B cell (primary cell): ENCODE measurements at regions not wholly inside any gene's neighbourhood (a gene's known extent, or its start where the extent isn't known, plus 50 kb on each side); places are given as distances from the start of the nearest gene placed in this dataset.

Experiments
- ATAC-seq: fragments of 200-7000 bp; cut with Tn5 transposase; one replicate; pipeline ENCODE4 v1.10.0; 2021; ENCODE audit warnings: low read depth, mild to moderate bottlenecking, moderate number of reproducible peaks, moderate library complexity
- CTCF ChIA-PET: fragments of 350-600 bp; sonication (Branson Sonifier 250); formaldehyde crosslinking; loops from one replicate; lab custom pipeline; 2021; ENCODE audit warnings: antibody characterized with exemption, inconsistent platforms; lab: Charles Lee
- POLR2A ChIA-PET: fragments of 350-600 bp; sonication (Branson Sonifier 250); formaldehyde crosslinking; loops from one replicate; lab custom pipeline; 2021; ENCODE audit warnings: antibody characterized with exemption; lab: Charles Lee
- DNase-seq: peaks from one replicate; pipeline ENCODE4 v3.0.0; 2013
- H2AFZ ChIP-seq: 2 replicates; pipeline ENCODE4 v1.6.1; 2012; ENCODE audit warnings: mild to moderate bottlenecking, low read depth, low read length; ENCODE audit not compliant: insufficient read depth, poor library complexity, severe bottlenecking
- H3K27ac ChIP-seq, 2 donors: 1 replicate in 1 of 2; 2 replicates in 1 of 2; pipeline ENCODE4 v1.5.1; 2012 to 2013; ENCODE audit warnings: low read length in 2 of 2, mild to moderate bottlenecking in 2 of 2, moderate library complexity in 1 of 2
- H3K27me3 ChIP-seq, 4 experiments: fragments of 200-600 bp in 1 of 4; sonication (generic) in 1 of 4; replicated peaks in 1 of 4; 1 replicate in 2 of 4; 2 replicates in 2 of 4; pipeline versions ENCODE4 v1.6.1 to v1.7.0; 2013 to 2016; ENCODE audit warnings: low read length in 3 of 4, mild to moderate bottlenecking in 2 of 4, mixed read lengths in 1 of 4, moderate library complexity in 1 of 4; ENCODE audit not compliant: insufficient read depth in 4 of 4, control insufficient read depth in 3 of 4; ENCODE audit errors: control extremely low read depth in 1 of 4
- H3K36me3 ChIP-seq, 2 experiments: replicated peaks in 1 of 2; 1 replicate in 1 of 2; 2 replicates in 1 of 2; pipeline versions ENCODE4 v1.6.1 to v1.7.1; 2013; ENCODE audit warnings: low read length in 1 of 2; ENCODE audit not compliant: insufficient read depth in 2 of 2, control insufficient read depth in 1 of 2; ENCODE audit errors: control extremely low read depth in 1 of 2, extremely low read depth in 1 of 2
- H3K4me1 ChIP-seq, 2 donors: fragments of 200-600 bp in 1 of 2; sonication (generic) in 1 of 2; 1 replicate in 1 of 2; 2 replicates in 1 of 2; pipeline versions ENCODE4 v1.5.1 to v1.6.1; 2013 to 2017; ENCODE audit warnings: low read length in 2 of 2; ENCODE audit not compliant: control insufficient read depth in 2 of 2, insufficient read depth in 2 of 2
- H3K4me2 ChIP-seq: replicated peaks from 2 replicates; pipeline ENCODE3; 2012; ENCODE audit warnings: mild to moderate bottlenecking, low read depth, low read length; ENCODE audit not compliant: poor library complexity, severe bottlenecking
- H3K4me3 ChIP-seq, 5 experiments: fragments of 200-600 bp in 1 of 5; sonication (generic) in 1 of 5; 1 replicate in 3 of 5; 2 replicates in 2 of 5; pipeline versions ENCODE4 v1.5.1 to v1.7.0; 2011 to 2016; ENCODE audit warnings: low read length in 4 of 5, mild to moderate bottlenecking in 4 of 5, low read depth in 2 of 5, control low read depth in 1 of 5, moderate library complexity in 1 of 5; ENCODE audit not compliant: insufficient read depth in 1 of 5; ENCODE audit errors: control extremely low read depth in 1 of 5, extremely low read depth in 1 of 5
- H3K79me2 ChIP-seq: fragments of 200-600 bp; sonication (generic); one replicate; pipeline ENCODE4 v1.6.0; 2016; ENCODE audit warnings: low read length; ENCODE audit not compliant: control insufficient read depth, insufficient read depth
- H3K9ac ChIP-seq: fragments of 200-600 bp; sonication (generic); 2 replicates; pipeline ENCODE4 v1.6.1; 2017; ENCODE audit warnings: mild to moderate bottlenecking, low read length, moderate library complexity
- H3K9me3 ChIP-seq, 3 donors: one replicate each; pipeline versions ENCODE4 v1.6.1 to v1.7.1; 2013; ENCODE audit warnings: low read length in 2 of 3; ENCODE audit not compliant: control insufficient read depth in 2 of 3, insufficient read depth in 1 of 3; ENCODE audit errors: control extremely low read depth in 1 of 3
- H4K20me1 ChIP-seq: 2 replicates; pipeline ENCODE4 v1.6.0; 2012; ENCODE audit warnings: mild to moderate bottlenecking, low read length; ENCODE audit not compliant: insufficient read depth, control insufficient read depth, poor library complexity, severe bottlenecking
- H3K27ac Mint-ChIP-seq: one replicate; pipeline ENCODE4 v1.8.0; 2021; ENCODE audit warnings: mixed read lengths
- H3K27me3 Mint-ChIP-seq: one replicate; pipeline ENCODE4 v1.8.0; 2021; ENCODE audit warnings: mixed read lengths
- H3K4me1 Mint-ChIP-seq: one replicate; pipeline ENCODE4 v1.8.0; 2021; ENCODE audit warnings: mixed read lengths
- H3K4me3 Mint-ChIP-seq: one replicate; pipeline ENCODE4 v1.8.0; 2021; ENCODE audit warnings: mixed read lengths
- H3K9me3 Mint-ChIP-seq: one replicate; pipeline ENCODE4 v1.8.0; 2022; ENCODE audit warnings: mixed read lengths; ENCODE audit not compliant: insufficient read depth
- EZH2 ChIP-seq: IDR thresholded peaks from 2 replicates; pipeline ENCODE4 v1.6.1; 2012; ENCODE audit warnings: borderline replicate concordance, low read depth, mild to moderate bottlenecking, moderate library complexity, low read length; ENCODE audit not compliant: insufficient read depth, poor library complexity, severe bottlenecking
- WGBS: methylation state at CpG from one replicate; pipeline ENCODE4 v1.1.5; 2013; ENCODE audit warnings: missing lambda C conversion rate; ENCODE audit not compliant: insufficient coverage; 5-methylcytosine and 5-hydroxymethylcytosine counted together
- intact Hi-C: fragments of 100-400 bp; cut with micrococcal nuclease; formaldehyde crosslinking; loops from one replicate; pipeline ENCODE4 v1.10.0; 2022
- TF ChIP-seq, protein P1 (sequence below): fragments of 200-600 bp; IDR thresholded peaks from one replicate; pipeline ENCODE4 v1.8.0; 2022; ENCODE audit warnings: antibody characterized with exemption, mild to moderate bottlenecking

DNA sequence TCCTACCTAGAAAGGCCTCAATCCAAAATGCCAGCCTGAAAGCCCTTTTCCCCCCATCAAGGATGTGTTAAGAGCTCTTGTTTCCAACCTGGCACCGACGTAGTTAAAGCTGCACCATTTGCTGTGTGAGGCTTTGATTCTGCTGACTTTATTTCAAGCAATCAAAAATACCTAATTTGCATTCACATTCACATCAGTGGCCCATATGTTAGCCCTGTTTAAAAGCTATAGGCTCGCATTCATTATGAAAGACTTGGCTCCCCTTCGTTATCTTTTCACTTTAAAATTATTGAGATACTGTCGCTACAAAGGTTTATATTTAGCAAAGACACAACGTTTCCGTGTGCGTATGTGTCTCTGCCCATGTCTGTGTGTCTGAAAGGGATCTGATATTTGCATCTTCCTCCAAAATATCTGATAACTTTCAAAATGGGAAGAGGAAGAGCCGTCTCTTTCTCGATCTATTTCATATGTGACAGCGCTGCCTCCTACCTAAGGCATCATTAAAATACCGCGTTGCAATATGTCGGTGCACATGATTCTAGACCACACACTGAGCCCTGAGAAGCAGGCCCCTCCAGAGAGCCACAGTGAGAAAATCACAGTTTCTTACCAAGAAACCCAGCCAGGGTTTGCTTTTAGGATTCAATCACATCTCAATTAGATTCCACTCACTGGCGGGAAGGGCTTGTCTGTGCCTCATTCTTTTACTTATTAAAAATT is 57.1 kb upstream of the ITPRID1 start:
- POLR2A ChIA-PET, result no interaction called here
- H3K36me3 ChIP-seq, result no peaks in the 10 kb centered on the region
- ATAC-seq (no peak), DNase-seq (no peak)
- WGBS, result 90% methylated on average over 8 of the region's 15 CpGs
- H3K27ac Mint-ChIP-seq, result no peak overlapping the region
- no peak overlapping the region for H3K4me3 Mint-ChIP-seq
- peaks cover 0 to 2% (median 0%) of the 10 kb centered on the region in 3 donors for H3K9me3 ChIP-seq
- intact Hi-C loops, result no loop called here
- H3K4me3 ChIP-seq, result no peak overlapping the region
- peaks cover 11% of the 10 kb centered on the region for H3K27me3 Mint-ChIP-seq
- TF ChIP-seq, protein P1, sequence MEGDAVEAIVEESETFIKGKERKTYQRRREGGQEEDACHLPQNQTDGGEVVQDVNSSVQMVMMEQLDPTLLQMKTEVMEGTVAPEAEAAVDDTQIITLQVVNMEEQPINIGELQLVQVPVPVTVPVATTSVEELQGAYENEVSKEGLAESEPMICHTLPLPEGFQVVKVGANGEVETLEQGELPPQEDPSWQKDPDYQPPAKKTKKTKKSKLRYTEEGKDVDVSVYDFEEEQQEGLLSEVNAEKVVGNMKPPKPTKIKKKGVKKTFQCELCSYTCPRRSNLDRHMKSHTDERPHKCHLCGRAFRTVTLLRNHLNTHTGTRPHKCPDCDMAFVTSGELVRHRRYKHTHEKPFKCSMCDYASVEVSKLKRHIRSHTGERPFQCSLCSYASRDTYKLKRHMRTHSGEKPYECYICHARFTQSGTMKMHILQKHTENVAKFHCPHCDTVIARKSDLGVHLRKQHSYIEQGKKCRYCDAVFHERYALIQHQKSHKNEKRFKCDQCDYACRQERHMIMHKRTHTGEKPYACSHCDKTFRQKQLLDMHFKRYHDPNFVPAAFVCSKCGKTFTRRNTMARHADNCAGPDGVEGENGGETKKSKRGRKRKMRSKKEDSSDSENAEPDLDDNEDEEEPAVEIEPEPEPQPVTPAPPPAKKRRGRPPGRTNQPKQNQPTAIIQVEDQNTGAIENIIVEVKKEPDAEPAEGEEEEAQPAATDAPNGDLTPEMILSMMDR, result no peak
- TF ChIP-seq EZH2, result no peak
- H3K9ac ChIP-seq, result no peak overlapping the region
- no peak overlapping the region for H2AFZ ChIP-seq
- no peaks in the 10 kb centered on the region for H4K20me1 ChIP-seq
- H3K27ac ChIP-seq, result no peak overlapping the region
- H3K9me3 Mint-ChIP-seq, result no peaks in the 10 kb centered on the region
- CTCF ChIA-PET, result interaction anchor here (1.0 to 1.4 kb wide), 4 partner anchors 11 to 16 kb away, joined by 3 to 6 read pairs (median 3); no protein-coding TSS in a partner anchor
- no peak overlapping the region for H3K4me2 ChIP-seq
- no peaks in the 10 kb centered on the region for H3K27me3 ChIP-seq
- H3K4me1 Mint-ChIP-seq, result no peaks in the 10 kb centered on the region
- H3K79me2 ChIP-seq, result no peaks in the 10 kb centered on the region
- H3K4me1 ChIP-seq, result no peaks in the 10 kb centered on the region

DNA sequence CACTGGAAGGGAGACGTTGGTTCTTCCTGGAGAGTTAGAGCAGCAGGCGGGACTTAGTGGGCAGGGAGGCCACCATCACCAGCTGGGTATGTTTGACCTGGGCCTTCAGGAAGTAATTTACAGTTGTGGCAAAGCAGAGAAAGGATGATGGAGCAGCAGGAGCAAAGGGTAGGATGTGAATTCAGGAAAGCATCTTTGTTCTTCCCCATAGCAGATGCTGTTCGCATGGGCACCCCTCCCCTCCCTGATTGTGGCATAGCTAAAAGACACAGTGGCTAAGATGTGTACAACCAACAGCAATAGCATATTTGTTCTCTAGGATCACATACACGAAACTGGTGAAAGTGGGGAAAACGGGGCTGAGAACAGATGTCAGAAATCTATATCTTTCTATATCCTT is 56.3 kb upstream of the ITPRID1 start:
- Histone ChIP-seq H3K9ac (no peak overlapping the region), H3K9me3 (peaks cover 0 to 2% (median 0%) of the 10 kb centered on the region in 3 donors), H2AFZ (no peak overlapping the region), H3K4me2 (no peak overlapping the region), H3K4me1 (no peaks in the 10 kb centered on the region), H3K4me3 (no peak overlapping the region), H3K27me3 (no peaks in the 10 kb centered on the region), H3K27ac (no peak overlapping the region), H3K79me2 (no peaks in the 10 kb centered on the region), H4K20me1 (no peaks in the 10 kb centered on the region), H3K36me3 (no peaks in the 10 kb centered on the region)
- intact Hi-C loops, result no loop called here
- ChIA-PET CTCF (interaction anchor here (1.0 to 1.2 kb wide), 3 partner anchors 12 to 277 kb away, joined by 3 read pairs; no protein-coding TSS in a partner anchor), POLR2A (no interaction called here)
- TF ChIP-seq, protein P1, result no peak
- TF ChIP-seq EZH2, result no peak
- Mint-ChIP-seq H3K9me3 (no peaks in the 10 kb centered on the region), H3K27ac (no peak overlapping the region), H3K27me3 (peaks cover 12% of the 10 kb centered on the region), H3K4me1 (no peaks in the 10 kb centered on the region), H3K4me3 (no peak overlapping the region)
- whole genome bisulfite sequencing, result 61% methylated on average over 2 of the region's 5 CpGs
- ATAC-seq (no peak), DNase-seq (no peak)
